SH-SY5Y (cell line): ENCODE measurements at regions not wholly inside any gene's neighbourhood (a gene's known extent, or its start where the extent isn't known, plus 50 kb on each side); places are given as distances from the start of the nearest gene placed in this dataset.

Experiments used
- GATA2 ChIP-seq: IDR thresholded peaks from 2 replicates; pipeline ENCODE4 v1.6.1; 2011; ENCODE audit warnings: mild to moderate bottlenecking, low read depth, low read length
- GATA3 ChIP-seq: IDR thresholded peaks from 2 replicates; pipeline ENCODE4 v1.6.1; 2011; ENCODE audit warnings: low read depth, mild to moderate bottlenecking, low read length, moderate library complexity

DNA sequence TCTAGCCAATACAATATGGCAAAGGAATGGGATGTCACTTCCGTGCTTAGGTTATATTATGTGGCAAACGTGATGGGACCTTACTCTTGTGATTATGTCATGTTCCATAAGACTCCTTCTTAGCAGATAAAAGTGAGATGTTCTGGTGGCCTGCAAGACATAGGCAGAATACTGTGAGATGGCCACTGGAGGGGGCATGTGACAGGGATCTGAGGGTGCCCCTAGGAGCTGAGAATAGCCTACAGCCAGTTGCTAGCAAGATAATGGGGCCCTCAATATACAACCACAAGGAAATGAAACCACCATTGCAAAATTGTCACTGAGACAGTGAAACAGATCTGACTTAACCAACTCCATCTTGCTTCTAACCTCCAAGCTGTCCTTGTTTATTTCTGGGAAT, 151.4 kb upstream of the SSTR1 start:
- TF ChIP-seq GATA3 (no peak), GATA2 (no peak)
